Heart left ventricle (tissue), 16 donors: ENCODE measurements at regions not wholly inside any gene's neighbourhood (a gene's known extent, or its start where the extent isn't known, plus 50 kb on each side); places are given as distances from the start of the nearest gene placed in this dataset.

Source experiments
- ATAC-seq, 4 donors: fragments of 200-7000 bp; cut with Tn5 transposase; one replicate each; pipeline ENCODE4 v1.9.1; 2020 to 2022; ENCODE audit warnings: moderate library complexity in 4 of 4, mild to moderate bottlenecking in 3 of 4, moderate number of reproducible peaks in 1 of 4
- DNase-seq, 5 donors: peaks; one replicate each; pipeline ENCODE4 v3.0.0-alpha.2; 2020
- H3K27ac ChIP-seq, 12 donors: fragments of 200-600 bp; sonication (generic) in 4 of 12; one replicate each; pipeline versions ENCODE4 v1.5.0 to v1.8.0; 2016 to 2022; ENCODE audit warnings: mild to moderate bottlenecking in 2 of 12
- H3K27me3 ChIP-seq, 9 donors: fragments of 200-600 bp; sonication (generic) in 2 of 9; one replicate each; pipeline versions ENCODE4 v1.5.1 to v1.8.0; 2016 to 2022; ENCODE audit warnings: mild to moderate bottlenecking in 3 of 9
- H3K36me3 ChIP-seq, 9 donors: fragments of 200-600 bp; sonication (generic) in 2 of 9; one replicate each; pipeline versions ENCODE4 v1.5.0 to v1.8.0; 2018 to 2022; ENCODE audit warnings: mild to moderate bottlenecking in 2 of 9
- H3K4me1 ChIP-seq, 12 donors: fragments of 200-600 bp; sonication (generic) in 4 of 12; one replicate each; pipeline versions ENCODE4 v1.5.0 to v1.8.0; 2016 to 2022; ENCODE audit warnings: mild to moderate bottlenecking in 3 of 12
- H3K4me3 ChIP-seq, 12 donors: fragments of 200-600 bp; sonication (generic) in 4 of 12; one replicate each; pipeline versions ENCODE4 v1.5.0 to v1.8.0; 2017 to 2022; ENCODE audit warnings: mild to moderate bottlenecking in 9 of 12, moderate library complexity in 4 of 12
- H3K9me3 ChIP-seq, 12 donors: fragments of 200-600 bp; sonication (generic) in 4 of 12; one replicate each; pipeline versions ENCODE4 v1.5.0 to v1.8.0; 2016 to 2022; ENCODE audit warnings: mild to moderate bottlenecking in 1 of 12
- CTCF ChIP-seq, 12 donors: fragments of 200-600 bp; sonication (generic) in 4 of 12; IDR thresholded peaks; one replicate each; pipeline versions ENCODE4 v1.5.0 to v1.8.0; 2018 to 2022; ENCODE audit warnings: antibody characterized with exemption in 12 of 12, mild to moderate bottlenecking in 5 of 12
- POLR2A ChIP-seq, 2 donors: fragments of 450-650 bp; IDR thresholded peaks; one replicate each; pipeline ENCODE4 v1.6.1; 2017; ENCODE audit warnings: antibody characterized with exemption in 2 of 2, mild to moderate bottlenecking in 2 of 2, moderate library complexity in 2 of 2
- WGBS, 4 donors: extraction: QIAGEN DNeasy Blood & Tissue Kit in 2 of 4; methylation state at CpG; one replicate each; pipeline versions ENCODE4 v1.1.5 to v1.1.7; 2013 to 2018; 5-methylcytosine and 5-hydroxymethylcytosine counted together
- intact Hi-C, 10 donors: fragments of 100-400 bp; cut with DNase I; formaldehyde crosslinking; loops; one replicate each; pipeline versions ENCODE4 v1.11.1 to v1.14.2; 2022
- donor health status: ischemic (EF 13 %, LVEDD 7.1; RV severe dilation, severe dysfunction).
- donor health status: healthy with polysubstance abuse.
- donor health status: DM: no; HTN: yes; CAD: no.
- donor health status: DM: no; HTN: no; CAD: no.
- donor health status: ischemic (EF 25% LVEDD 6.9; RV normal size, moderate dysfunction).
- donor health status: ischemic (EF 25% LVEDD 5.7; RV mildly dilated, moderate dysfunction).
- donor health status: healthy.
- donor health status: DM: yes; HTN: yes; CAD: no.
- donor health status: ischemic (EF 35%, LVEDD 5.7; RV mildly dilated, moderate dysfunction).
- donor health status: nonischemic (EF 11% LVEDD 7.7; RV severe dilation, severe dysfunction).
- donor health status: DM: yes; HTN: yes; CAD: no.
- donor health status: PGD.
- donor health status: ischemic (EF 29% LVEDD 5.4; RV normal size, mild dysfunction).
- donor health status: nonischemic (EF 23%, LVEDD 6.1; RV moderate dilation, normal function).

DNA sequence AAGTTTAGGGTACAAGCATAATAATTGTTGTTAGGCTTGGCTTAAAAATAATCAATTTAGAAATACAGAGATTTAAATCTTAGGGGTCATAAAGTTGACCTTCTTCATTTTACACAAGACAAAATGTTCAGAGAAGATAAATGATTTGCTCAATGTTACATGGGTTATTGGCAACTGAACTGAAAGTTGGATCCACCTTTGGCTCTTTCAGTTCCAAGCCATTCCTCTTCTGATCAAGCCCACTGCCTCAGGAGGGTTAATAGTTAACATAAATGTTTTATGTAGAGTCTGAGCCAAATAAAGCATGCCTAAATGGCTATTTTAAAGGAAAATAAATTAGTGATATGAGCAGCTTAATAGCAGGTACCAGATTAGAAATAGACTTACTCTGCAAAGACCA is 79.1 kb upstream of the RHOBTB1 start:
- DNase-seq (no peak), ATAC-seq (no peak)
- no peaks in the 10 kb centered on the region for H3K36me3 ChIP-seq
- no peak overlapping the region for H3K27ac ChIP-seq
- H3K9me3 ChIP-seq: peaks cover 0 to 3% (median 0%) of the 10 kb centered on the region in 12 donors
- no peaks in the 10 kb centered on the region for H3K27me3 ChIP-seq
- H3K4me1 ChIP-seq: no peaks in the 10 kb centered on the region
- TF ChIP-seq POLR2A (IDR thresholded peaks at IDR 0.05): no peak
- no peak for TF ChIP-seq CTCF (IDR thresholded peaks at IDR 0.05)
- intact Hi-C loops: no loop called here
- no peak overlapping the region for H3K4me3 ChIP-seq

DNA sequence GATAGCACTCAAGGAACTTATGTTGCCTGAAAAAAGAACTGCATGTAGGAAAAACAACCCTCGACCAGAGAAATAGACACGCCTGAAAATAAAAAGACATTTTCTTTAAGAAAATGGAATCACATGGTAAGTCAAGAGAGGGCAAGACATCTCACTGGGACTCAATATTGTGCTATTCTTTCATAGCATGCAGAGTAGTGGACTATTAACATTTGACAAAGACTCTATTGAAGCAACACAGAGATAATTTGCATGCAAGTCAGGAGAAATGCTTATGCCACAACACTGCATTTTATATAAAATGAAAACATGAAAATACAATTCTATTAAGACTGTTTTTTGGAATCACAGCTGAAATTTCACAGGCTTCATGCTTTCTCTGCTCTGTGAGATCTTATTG is 77.9 kb upstream of the RHOBTB1 start:
- 80 to 84% (median 82%) methylated on average over 2 of the region's 2 CpGs for WGBS, 4 donors
- no peaks in the 10 kb centered on the region for H3K4me1 ChIP-seq
- no peak overlapping the region for H3K4me3 ChIP-seq
- peaks cover 0 to 3% (median 0%) of the 10 kb centered on the region in 12 donors for H3K9me3 ChIP-seq
- ATAC-seq (no peak), DNase-seq (no peak)
- TF ChIP-seq POLR2A (IDR thresholded peaks at IDR 0.05): no peak
- TF ChIP-seq CTCF (IDR thresholded peaks at IDR 0.05): no peak
- no peak overlapping the region for H3K27ac ChIP-seq
- H3K36me3 ChIP-seq: no peaks in the 10 kb centered on the region
- no peaks in the 10 kb centered on the region for H3K27me3 ChIP-seq
- intact Hi-C loops: no loop called here

DNA sequence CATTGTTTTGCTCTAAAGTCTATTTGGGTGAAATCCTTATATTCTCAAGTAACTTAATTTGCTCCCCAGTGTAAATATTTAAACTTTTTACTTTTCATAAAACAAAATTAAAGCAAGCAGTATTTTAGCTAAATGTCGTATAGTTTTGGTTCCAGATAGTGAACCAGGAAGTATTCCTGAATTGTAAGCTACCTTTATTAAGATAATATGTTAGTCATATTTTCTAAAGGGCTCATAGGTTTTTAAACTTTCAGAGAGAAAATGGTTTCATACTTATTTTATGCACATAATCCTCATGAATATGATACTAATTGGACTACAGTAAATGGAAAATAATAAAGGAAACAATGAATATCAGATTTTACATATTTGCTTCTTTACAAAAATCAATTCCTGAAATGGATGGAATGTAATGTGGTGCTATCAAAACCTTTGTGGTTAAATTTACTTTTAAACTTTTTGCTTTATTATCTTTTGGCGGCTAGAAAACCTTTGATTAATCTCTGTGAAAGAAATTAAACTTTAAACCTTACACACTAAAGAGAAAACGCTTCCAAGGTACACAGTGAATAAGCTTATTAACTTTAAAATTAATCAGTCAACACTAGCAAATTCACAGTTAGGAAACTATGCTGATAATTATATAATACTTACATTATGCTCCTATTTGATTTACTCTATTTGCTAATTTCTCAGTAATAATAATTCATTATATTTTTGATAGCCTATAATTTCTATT is 76.6 kb upstream of the RHOBTB1 start:
- WGBS, 4 donors: 90 to 95% (median 91%) methylated on average over 3 of the region's 3 CpGs
- H3K4me1 ChIP-seq: no peaks in the 10 kb centered on the region
- H3K27me3 ChIP-seq: no peaks in the 10 kb centered on the region
- ATAC-seq: no peak
- H3K27ac ChIP-seq: no peak overlapping the region
- H3K9me3 ChIP-seq: peaks cover 0 to 3% (median 0%) of the 10 kb centered on the region in 12 donors
- no peak for DNase-seq
- H3K36me3 ChIP-seq: no peaks in the 10 kb centered on the region
- TF ChIP-seq POLR2A (IDR thresholded peaks at IDR 0.05): no peak
- TF ChIP-seq CTCF (IDR thresholded peaks at IDR 0.05): no peak
- no peak overlapping the region for H3K4me3 ChIP-seq
- intact Hi-C loops: no loop called here

DNA sequence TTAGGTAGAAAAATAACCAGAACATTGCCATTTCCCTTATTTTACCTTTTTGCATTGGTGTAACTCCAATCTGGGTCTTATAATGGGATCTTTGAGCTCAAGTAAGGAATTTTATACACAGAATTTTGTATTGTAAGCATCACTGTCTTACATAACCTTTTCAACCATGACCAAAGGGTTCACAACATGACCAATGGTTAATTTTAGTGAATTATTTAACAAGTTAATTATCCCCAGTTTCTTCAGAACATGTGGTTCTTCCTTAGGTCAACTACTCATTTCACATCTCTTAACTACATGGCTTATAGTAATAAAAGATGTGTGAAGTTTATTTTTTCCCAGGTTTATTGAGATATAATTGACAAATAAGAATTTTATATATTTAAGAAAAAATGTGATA is 74.2 kb upstream of the RHOBTB1 start:
- H3K27ac ChIP-seq: no peak overlapping the region

More for the DNA sequence above, 74.2 kb upstream of the RHOBTB1 start:
- Histone ChIP-seq H3K9me3 (peaks cover 0 to 3% (median 0%) of the 10 kb centered on the region in 12 donors), H3K4me3 (no peak overlapping the region), H3K27me3 (no peaks in the 10 kb centered on the region), H3K4me1 (no peaks in the 10 kb centered on the region), H3K36me3 (no peaks in the 10 kb centered on the region)
- TF ChIP-seq POLR2A (IDR thresholded peaks at IDR 0.05): no peak
- no peak for TF ChIP-seq CTCF (IDR thresholded peaks at IDR 0.05)
- DNase-seq (no peak), ATAC-seq (no peak)
- intact Hi-C loops: no loop called here
